ENCODE measurements at regions not wholly inside any gene's neighbourhood (a gene's known extent, or its start where the extent isn't known, plus 50 kb on each side); places are given as distances from the start of the nearest gene placed in this dataset.
A peak's percentile ranks its signal among the peaks of the same experiment; 100 is the strongest.

DNA sequence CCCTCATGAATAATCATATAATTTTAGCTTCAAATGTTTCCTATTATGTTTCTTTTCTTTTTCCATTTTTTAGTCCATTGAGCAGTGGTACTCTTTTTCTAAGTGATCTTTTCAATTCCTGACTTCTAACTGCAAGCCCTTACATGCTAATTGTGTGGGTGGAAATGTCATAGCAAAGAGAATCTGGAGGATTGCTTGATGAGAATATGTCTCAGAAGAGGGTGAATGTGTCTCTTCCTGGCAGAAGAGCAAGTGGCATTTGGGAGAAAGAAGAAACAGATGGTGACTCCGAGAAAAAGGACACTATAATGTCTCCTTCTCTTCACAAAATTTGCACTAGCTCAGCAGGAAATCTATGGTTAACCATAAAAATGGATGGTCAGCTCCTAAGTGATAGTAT, 2320.0 kb downstream of the PCDH9 start:
- no peaks in the 10 kb centered on the region; the same call in 1 of the 2 replicates for H3F3A ChIP-seq (ENCODE audit: insufficient read depth)
- TF ChIP-seq, protein P1, sequence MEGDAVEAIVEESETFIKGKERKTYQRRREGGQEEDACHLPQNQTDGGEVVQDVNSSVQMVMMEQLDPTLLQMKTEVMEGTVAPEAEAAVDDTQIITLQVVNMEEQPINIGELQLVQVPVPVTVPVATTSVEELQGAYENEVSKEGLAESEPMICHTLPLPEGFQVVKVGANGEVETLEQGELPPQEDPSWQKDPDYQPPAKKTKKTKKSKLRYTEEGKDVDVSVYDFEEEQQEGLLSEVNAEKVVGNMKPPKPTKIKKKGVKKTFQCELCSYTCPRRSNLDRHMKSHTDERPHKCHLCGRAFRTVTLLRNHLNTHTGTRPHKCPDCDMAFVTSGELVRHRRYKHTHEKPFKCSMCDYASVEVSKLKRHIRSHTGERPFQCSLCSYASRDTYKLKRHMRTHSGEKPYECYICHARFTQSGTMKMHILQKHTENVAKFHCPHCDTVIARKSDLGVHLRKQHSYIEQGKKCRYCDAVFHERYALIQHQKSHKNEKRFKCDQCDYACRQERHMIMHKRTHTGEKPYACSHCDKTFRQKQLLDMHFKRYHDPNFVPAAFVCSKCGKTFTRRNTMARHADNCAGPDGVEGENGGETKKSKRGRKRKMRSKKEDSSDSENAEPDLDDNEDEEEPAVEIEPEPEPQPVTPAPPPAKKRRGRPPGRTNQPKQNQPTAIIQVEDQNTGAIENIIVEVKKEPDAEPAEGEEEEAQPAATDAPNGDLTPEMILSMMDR (IDR thresholded peaks at IDR 0.05; ENCODE audit: insufficient read depth, low read length, poor library complexity, severe bottlenecking), result no peak
- no peak for TF ChIP-seq EZH2phosphoT487 (conservative IDR thresholded peaks at IDR 0.05; ENCODE audit: low read length)

DNA sequence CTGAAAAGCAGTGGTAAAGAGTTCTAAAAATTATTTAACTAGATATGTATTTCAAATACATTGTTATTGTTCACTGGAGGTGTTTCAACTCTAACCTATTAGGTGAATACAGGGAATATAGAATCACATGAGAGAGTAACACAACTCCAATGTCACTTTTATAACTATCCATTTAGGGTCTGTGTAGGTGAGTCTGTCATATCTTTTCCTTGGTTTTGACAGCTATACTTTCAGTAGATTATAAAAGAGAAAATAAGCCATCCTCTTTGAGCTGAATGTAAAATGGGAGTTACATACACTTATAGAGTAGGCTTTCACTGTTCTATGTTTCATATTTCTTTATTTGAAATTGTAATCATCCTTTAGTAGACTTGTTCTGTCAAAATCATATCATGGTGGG, 2321.0 kb downstream of the PCDH9 start:
- H2AFZ ChIP-seq (ENCODE audit: low read depth, low read length, severe bottlenecking), result peak overlapping the region; percentile 54
- no peak overlapping the region for H3K4me3 ChIP-seq (ENCODE audit: insufficient read depth, low read length, poor library complexity, severe bottlenecking)
- peaks cover 7% of the 10 kb centered on the region; the same call in 1 of the 2 replicates for H3K9me3 ChIP-seq (ENCODE audit: insufficient read depth, low read length)
- H3K79me2 ChIP-seq (ENCODE audit: insufficient read depth, low read length), result no peaks in the 10 kb centered on the region
- H3K9ac ChIP-seq (ENCODE audit: low read length), result no peak overlapping the region
- no peaks in the 10 kb centered on the region for H3K9me2 ChIP-seq (replicated peaks; ENCODE audit: insufficient read depth, low read length)
- no peaks in the 10 kb centered on the region; the same call in 1 of the 2 replicates for H3F3A ChIP-seq (ENCODE audit: insufficient read depth)
- no peaks in the 10 kb centered on the region for H4K20me1 ChIP-seq (ENCODE audit: low read depth, low read length)
- no peaks in the 10 kb centered on the region for H3K36me3 ChIP-seq (ENCODE audit: low read length)
- no peaks in the 10 kb centered on the region for H3K27me3 ChIP-seq (ENCODE audit: low read length)
- TF ChIP-seq, protein P1 (IDR thresholded peaks at IDR 0.05; ENCODE audit: insufficient read depth, low read length, poor library complexity, severe bottlenecking), result no peak
- H3K4me2 ChIP-seq (ENCODE audit: low read depth, low read length, poor library complexity, severe bottlenecking), result no peak overlapping the region
- H3K27ac ChIP-seq (ENCODE audit: low read depth, low read length), result no peak overlapping the region

More for the DNA sequence above, 2320.0 kb downstream of the PCDH9 start:
- no peaks in the 10 kb centered on the region for H3K79me2 ChIP-seq (ENCODE audit: insufficient read depth, low read length)
- H3K4me2 ChIP-seq (ENCODE audit: low read depth, low read length, poor library complexity, severe bottlenecking), result no peak overlapping the region
- H3K9me2 ChIP-seq (replicated peaks; ENCODE audit: insufficient read depth, low read length), result no peaks in the 10 kb centered on the region
- no peak overlapping the region for H3K27ac ChIP-seq (ENCODE audit: low read depth, low read length)
- no peak overlapping the region for H2AFZ ChIP-seq (ENCODE audit: low read depth, low read length, severe bottlenecking)
- H3K36me3 ChIP-seq (ENCODE audit: low read length), result no peaks in the 10 kb centered on the region
- H3K9me3 ChIP-seq (ENCODE audit: insufficient read depth, low read length), result peaks cover 7% of the 10 kb centered on the region; the same call in 1 of the 2 replicates
- no peak overlapping the region for H3K4me3 ChIP-seq (ENCODE audit: insufficient read depth, low read length, poor library complexity, severe bottlenecking)
- no peak overlapping the region for H3K9ac ChIP-seq (ENCODE audit: low read length)
- no peaks in the 10 kb centered on the region for H3K27me3 ChIP-seq (ENCODE audit: low read length)
- H4K20me1 ChIP-seq (ENCODE audit: low read depth, low read length), result no peaks in the 10 kb centered on the region

DNA sequence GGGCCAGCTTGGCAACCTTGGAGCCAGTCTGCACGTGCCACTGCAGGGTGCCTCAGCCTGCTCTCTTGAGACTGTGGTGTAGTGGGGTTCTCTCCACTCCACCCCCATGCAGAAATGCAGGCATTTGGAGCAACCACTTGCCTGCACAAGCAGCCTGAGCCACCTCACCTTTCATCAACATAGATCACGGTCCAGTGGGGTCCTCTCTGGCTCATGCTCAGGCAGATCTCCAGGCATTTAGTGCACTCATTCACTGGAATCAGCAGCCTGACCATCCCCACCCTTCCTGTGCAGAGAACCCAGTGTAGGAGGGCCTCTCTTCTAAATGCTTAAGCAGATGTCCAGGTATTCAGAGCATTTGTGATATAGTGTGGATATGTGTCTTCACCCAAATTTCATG, 2330.1 kb downstream of the PCDH9 start:
- Histone ChIP-seq H3K9me3 (ENCODE audit: insufficient read depth, low read length) (no peaks in the 10 kb centered on the region), H3K9me2 (replicated peaks; ENCODE audit: insufficient read depth, low read length) (no peaks in the 10 kb centered on the region), H3K79me2 (ENCODE audit: insufficient read depth, low read length) (no peaks in the 10 kb centered on the region), H3K4me3 (ENCODE audit: insufficient read depth, low read length, poor library complexity, severe bottlenecking) (no peak overlapping the region), H3K36me3 (ENCODE audit: low read length) (no peaks in the 10 kb centered on the region), H4K20me1 (ENCODE audit: low read depth, low read length) (no peaks in the 10 kb centered on the region), H3F3A (ENCODE audit: insufficient read depth) (no peaks in the 10 kb centered on the region), H3K27ac (ENCODE audit: low read depth, low read length) (no peak overlapping the region), H3K4me2 (ENCODE audit: low read depth, low read length, poor library complexity, severe bottlenecking) (no peak overlapping the region), H2AFZ (ENCODE audit: low read depth, low read length, severe bottlenecking) (peak overlapping the region; percentile 87), H3K9ac (ENCODE audit: low read length) (no peak overlapping the region), H3K27me3 (ENCODE audit: low read length) (no peaks in the 10 kb centered on the region)
- TF ChIP-seq, protein P1 (IDR thresholded peaks at IDR 0.05; ENCODE audit: insufficient read depth, low read length, poor library complexity, severe bottlenecking), result no peak
- no peak for TF ChIP-seq EZH2phosphoT487 (conservative IDR thresholded peaks at IDR 0.05; ENCODE audit: low read length)

Data from SU-DHL-6 (cell line).